ENCODE measurements at regions not wholly inside any gene's neighbourhood (a gene's known extent, or its start where the extent isn't known, plus 50 kb on each side); places are given as distances from the start of the nearest gene placed in this dataset.

DNA sequence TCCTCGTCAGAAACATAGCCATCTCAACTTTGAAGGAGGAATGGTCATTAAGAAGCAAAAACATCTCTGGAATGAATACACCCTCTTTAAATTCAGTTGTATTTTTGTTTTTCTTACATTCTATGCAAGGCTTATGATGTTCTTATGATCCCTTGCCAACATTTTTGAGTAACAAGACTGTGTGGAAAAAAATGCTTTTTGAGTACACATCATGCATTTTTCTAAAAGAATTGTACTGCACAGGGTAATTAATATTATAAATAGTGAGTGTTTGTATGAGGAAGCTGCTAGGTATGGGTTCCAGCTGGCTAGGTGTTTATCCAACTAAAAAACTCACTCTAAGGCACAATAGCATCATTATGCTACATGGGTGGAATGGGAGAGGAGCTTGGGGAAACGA is 59.0 kb upstream of the SPATS2L start:
- H3K27me3 ChIP-seq (ENCODE audit: insufficient read depth, poor library complexity, severe bottlenecking): no peaks in the 10 kb centered on the region
- no peak for DNase-seq (ENCODE audit: low read depth in 1 of 2, low spot score in 1 of 2)

DNA sequence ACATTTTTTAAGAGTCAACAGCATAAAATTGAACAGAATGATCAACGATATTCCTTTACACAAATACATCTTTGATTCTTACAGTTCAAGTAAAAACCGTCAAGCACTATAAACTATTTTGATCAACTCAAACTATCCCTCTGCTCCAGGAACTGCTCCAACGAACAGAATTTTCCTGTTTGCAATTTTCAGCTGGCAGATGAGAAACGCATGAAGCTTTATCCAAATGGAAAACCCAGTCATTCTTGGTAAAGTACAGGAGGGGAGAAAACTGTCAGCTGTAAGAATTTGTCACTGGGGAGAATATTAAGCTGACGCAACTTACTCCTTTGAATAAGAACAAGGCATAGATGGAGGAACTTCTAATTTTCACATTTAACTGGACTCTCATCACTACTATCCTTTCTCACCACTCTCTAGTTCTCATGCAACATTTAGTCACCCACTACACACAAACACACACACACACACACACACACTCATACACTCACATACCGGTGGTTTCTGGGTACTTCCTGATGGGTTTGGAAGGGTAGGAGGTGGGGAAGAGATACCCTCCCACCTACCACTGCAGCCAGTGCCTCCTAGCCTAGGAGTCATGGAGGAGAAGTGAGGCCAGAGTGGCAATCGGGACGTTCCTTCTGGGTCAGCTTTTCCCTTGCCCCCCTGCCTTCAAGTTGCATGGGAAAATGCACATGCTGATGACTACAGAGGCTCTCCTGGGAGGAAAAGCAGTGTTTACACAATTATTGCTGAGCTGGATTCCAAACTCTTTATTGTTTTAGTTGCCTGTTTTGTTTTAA is 54.0 kb upstream of the SPATS2L start:
- no peak for DNase-seq (ENCODE audit: low read depth in 1 of 2, low spot score in 1 of 2)
- TF ChIP-seq, protein P1, sequence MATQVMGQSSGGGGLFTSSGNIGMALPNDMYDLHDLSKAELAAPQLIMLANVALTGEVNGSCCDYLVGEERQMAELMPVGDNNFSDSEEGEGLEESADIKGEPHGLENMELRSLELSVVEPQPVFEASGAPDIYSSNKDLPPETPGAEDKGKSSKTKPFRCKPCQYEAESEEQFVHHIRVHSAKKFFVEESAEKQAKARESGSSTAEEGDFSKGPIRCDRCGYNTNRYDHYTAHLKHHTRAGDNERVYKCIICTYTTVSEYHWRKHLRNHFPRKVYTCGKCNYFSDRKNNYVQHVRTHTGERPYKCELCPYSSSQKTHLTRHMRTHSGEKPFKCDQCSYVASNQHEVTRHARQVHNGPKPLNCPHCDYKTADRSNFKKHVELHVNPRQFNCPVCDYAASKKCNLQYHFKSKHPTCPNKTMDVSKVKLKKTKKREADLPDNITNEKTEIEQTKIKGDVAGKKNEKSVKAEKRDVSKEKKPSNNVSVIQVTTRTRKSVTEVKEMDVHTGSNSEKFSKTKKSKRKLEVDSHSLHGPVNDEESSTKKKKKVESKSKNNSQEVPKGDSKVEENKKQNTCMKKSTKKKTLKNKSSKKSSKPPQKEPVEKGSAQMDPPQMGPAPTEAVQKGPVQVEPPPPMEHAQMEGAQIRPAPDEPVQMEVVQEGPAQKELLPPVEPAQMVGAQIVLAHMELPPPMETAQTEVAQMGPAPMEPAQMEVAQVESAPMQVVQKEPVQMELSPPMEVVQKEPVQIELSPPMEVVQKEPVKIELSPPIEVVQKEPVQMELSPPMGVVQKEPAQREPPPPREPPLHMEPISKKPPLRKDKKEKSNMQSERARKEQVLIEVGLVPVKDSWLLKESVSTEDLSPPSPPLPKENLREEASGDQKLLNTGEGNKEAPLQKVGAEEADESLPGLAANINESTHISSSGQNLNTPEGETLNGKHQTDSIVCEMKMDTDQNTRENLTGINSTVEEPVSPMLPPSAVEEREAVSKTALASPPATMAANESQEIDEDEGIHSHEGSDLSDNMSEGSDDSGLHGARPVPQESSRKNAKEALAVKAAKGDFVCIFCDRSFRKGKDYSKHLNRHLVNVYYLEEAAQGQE (IDR thresholded peaks at IDR 0.05; ENCODE audit: insufficient replicate concordance, low read depth): no peak
- TF ChIP-seq POLR2AphosphoS5 (IDR thresholded peaks at IDR 0.05; ENCODE audit: low read depth) (no peak), GABPA (IDR thresholded peaks at IDR 0.05; ENCODE audit: low read depth) (no peak), SPI1 (IDR thresholded peaks at IDR 0.05; ENCODE audit: borderline replicate concordance, low read depth) (no peak)
- TF ChIP-seq, protein P2, sequence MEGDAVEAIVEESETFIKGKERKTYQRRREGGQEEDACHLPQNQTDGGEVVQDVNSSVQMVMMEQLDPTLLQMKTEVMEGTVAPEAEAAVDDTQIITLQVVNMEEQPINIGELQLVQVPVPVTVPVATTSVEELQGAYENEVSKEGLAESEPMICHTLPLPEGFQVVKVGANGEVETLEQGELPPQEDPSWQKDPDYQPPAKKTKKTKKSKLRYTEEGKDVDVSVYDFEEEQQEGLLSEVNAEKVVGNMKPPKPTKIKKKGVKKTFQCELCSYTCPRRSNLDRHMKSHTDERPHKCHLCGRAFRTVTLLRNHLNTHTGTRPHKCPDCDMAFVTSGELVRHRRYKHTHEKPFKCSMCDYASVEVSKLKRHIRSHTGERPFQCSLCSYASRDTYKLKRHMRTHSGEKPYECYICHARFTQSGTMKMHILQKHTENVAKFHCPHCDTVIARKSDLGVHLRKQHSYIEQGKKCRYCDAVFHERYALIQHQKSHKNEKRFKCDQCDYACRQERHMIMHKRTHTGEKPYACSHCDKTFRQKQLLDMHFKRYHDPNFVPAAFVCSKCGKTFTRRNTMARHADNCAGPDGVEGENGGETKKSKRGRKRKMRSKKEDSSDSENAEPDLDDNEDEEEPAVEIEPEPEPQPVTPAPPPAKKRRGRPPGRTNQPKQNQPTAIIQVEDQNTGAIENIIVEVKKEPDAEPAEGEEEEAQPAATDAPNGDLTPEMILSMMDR (IDR thresholded peaks at IDR 0.05; ENCODE audit: insufficient read depth, low read length): no peak
- H3K4me3 ChIP-seq (replicated peaks; ENCODE audit: insufficient read depth, low read length): no peak overlapping the region
- H3K27ac ChIP-seq (replicated peaks): no peak overlapping the region
- no peaks in the 10 kb centered on the region for H3K27me3 ChIP-seq (ENCODE audit: insufficient read depth, poor library complexity, severe bottlenecking)

More for the DNA sequence above, 59.0 kb upstream of the SPATS2L start:
- H3K4me3 ChIP-seq (replicated peaks; ENCODE audit: insufficient read depth, low read length): no peak overlapping the region
- no peak for TF ChIP-seq SPI1 (IDR thresholded peaks at IDR 0.05; ENCODE audit: borderline replicate concordance, low read depth)
- TF ChIP-seq POLR2AphosphoS5 (IDR thresholded peaks at IDR 0.05; ENCODE audit: low read depth): no peak
- TF ChIP-seq, protein P2 (IDR thresholded peaks at IDR 0.05; ENCODE audit: insufficient read depth, low read length): no peak
- TF ChIP-seq GABPA (IDR thresholded peaks at IDR 0.05; ENCODE audit: low read depth): no peak
- H3K27ac ChIP-seq (replicated peaks): no peak overlapping the region

DNA sequence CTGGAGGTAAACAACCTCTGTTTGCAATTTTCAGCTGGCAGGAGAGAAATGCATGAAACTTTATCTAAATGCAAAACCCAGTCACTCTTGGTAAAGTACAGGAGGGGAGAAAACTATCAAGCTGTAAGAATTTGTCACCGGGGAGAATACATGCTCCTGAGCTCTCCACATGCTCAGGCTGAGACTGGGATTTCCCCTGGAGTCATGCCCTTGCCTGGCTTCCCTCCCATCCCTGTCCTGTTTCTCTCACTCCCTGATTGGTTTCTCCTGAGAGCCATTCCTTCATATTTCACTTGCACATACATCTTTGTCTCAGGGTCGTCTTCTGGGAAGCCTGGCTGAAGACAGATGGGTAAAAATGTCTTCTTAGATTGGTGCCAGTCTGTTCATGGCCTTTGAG is 52.9 kb upstream of the SPATS2L start:
- H3K27ac ChIP-seq (replicated peaks): no peak overlapping the region
- DNase-seq (ENCODE audit: low read depth in 1 of 2, low spot score in 1 of 2): no peak
- H3K27me3 ChIP-seq (ENCODE audit: insufficient read depth, poor library complexity, severe bottlenecking): no peaks in the 10 kb centered on the region
- TF ChIP-seq, protein P2 (IDR thresholded peaks at IDR 0.05; ENCODE audit: insufficient read depth, low read length): no peak
- H3K4me3 ChIP-seq (replicated peaks; ENCODE audit: insufficient read depth, low read length): no peak overlapping the region

DNA sequence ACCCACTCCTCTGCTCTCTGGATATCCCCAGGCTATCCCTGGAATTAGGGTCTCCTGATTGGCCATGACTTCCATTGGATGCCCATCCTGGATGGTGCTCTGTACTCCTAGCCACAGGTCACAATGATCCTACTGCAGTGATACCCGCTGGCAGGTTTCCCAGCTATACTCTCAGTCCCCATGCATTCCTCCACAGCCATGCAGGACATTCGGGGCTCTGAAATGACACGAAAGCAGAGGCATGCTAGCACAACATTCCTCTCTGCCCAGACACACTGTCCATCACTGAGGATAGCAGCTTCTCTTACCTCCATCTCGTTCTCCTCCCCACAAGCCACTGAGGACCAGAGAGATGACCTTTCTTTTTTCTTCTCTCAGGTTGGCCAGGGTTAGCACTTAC is 51.7 kb upstream of the SPATS2L start:
- Histone ChIP-seq H3K27ac (replicated peaks) (no peak overlapping the region), H3K4me3 (replicated peaks; ENCODE audit: insufficient read depth, low read length) (no peak overlapping the region), H3K27me3 (ENCODE audit: insufficient read depth, poor library complexity, severe bottlenecking) (no peaks in the 10 kb centered on the region)
- no peak for DNase-seq (ENCODE audit: low read depth in 1 of 2, low spot score in 1 of 2)
- TF ChIP-seq GABPA (IDR thresholded peaks at IDR 0.05; ENCODE audit: low read depth) (no peak), SPI1 (IDR thresholded peaks at IDR 0.05; ENCODE audit: borderline replicate concordance, low read depth) (no peak), POLR2AphosphoS5 (IDR thresholded peaks at IDR 0.05; ENCODE audit: low read depth) (no peak)
- TF ChIP-seq, protein P2 (IDR thresholded peaks at IDR 0.05; ENCODE audit: insufficient read depth, low read length): no peak
- TF ChIP-seq, protein P1 (IDR thresholded peaks at IDR 0.05; ENCODE audit: insufficient replicate concordance, low read depth): no peak

Data from HL-60 (cell line).